ENCODE measurements at regions not wholly inside any gene's neighbourhood (a gene's known extent, or its start where the extent isn't known, plus 50 kb on each side); places are given as distances from the start of the nearest gene placed in this dataset.

GRCh38 chrX:36609616-36610585, 398.3 kb upstream of the FAM47C start:
- no peaks in the 10 kb centered on the region for H3K9me2 ChIP-seq (ENCODE audit: insufficient read depth)
- H3K4me1 ChIP-seq (ENCODE audit: insufficient read depth), result no peaks in the 10 kb centered on the region
- H3K79me2 ChIP-seq (ENCODE audit: insufficient read depth), result no peaks in the 10 kb centered on the region
- no peak for DNase-seq
- no peaks in the 10 kb centered on the region for H3K27me3 ChIP-seq (replicated peaks; ENCODE audit: insufficient read depth)
- H3K9ac ChIP-seq, result no peak overlapping the region
- WGBS, 2 experiments (ENCODE audit: low coverage in 1 of 2, low lambda C conversion rate in 2 of 2, missing lambda C conversion rate in 2 of 2), result 3 to 12% methylated on average over 4 of the region's 4 CpGs
- H3K27ac ChIP-seq, result no peak overlapping the region
- no peaks in the 10 kb centered on the region for H3K9me3 ChIP-seq (ENCODE audit: low read depth)
- H4K20me1 ChIP-seq (ENCODE audit: insufficient read depth), result no peaks in the 10 kb centered on the region
- H2AFZ ChIP-seq, result no peak overlapping the region
- H3K4me2 ChIP-seq (ENCODE audit: unreplicated experiment), result no peak overlapping the region
- H3K4me3 ChIP-seq, result no peak overlapping the region
- TF ChIP-seq EZH2phosphoT487 (IDR thresholded peaks at IDR 0.05; ENCODE audit: insufficient read depth, low read depth) (no peak), EZH2 (IDR thresholded peaks at IDR 0.05; ENCODE audit: insufficient read depth, poor library complexity, severe bottlenecking) (no peak)
- in situ Hi-C loops (cut with MboI), result no loop called here
- no peaks in the 10 kb centered on the region for H3K36me3 ChIP-seq (ENCODE audit: low read depth)
- H3F3A ChIP-seq (ENCODE audit: insufficient read depth), result no peaks in the 10 kb centered on the region

GRCh38 chrX:36626898-36627297, 381.3 kb upstream of the FAM47C start:
- TF ChIP-seq EZH2phosphoT487 (IDR thresholded peaks at IDR 0.05; ENCODE audit: insufficient read depth, low read depth) (no peak), EZH2 (IDR thresholded peaks at IDR 0.05; ENCODE audit: insufficient read depth, poor library complexity, severe bottlenecking) (no peak)
- Histone ChIP-seq H3K9ac (no peak overlapping the region), H3K9me2 (ENCODE audit: insufficient read depth) (no peaks in the 10 kb centered on the region), H4K20me1 (ENCODE audit: insufficient read depth) (no peaks in the 10 kb centered on the region), H3K4me3 (no peak overlapping the region), H3K9me3 (ENCODE audit: low read depth) (no peaks in the 10 kb centered on the region), H3K27ac (no peak overlapping the region), H3K4me2 (ENCODE audit: unreplicated experiment) (no peak overlapping the region), H3F3A (ENCODE audit: insufficient read depth) (no peaks in the 10 kb centered on the region), H3K36me3 (ENCODE audit: low read depth) (no peaks in the 10 kb centered on the region), H3K4me1 (ENCODE audit: insufficient read depth) (no peaks in the 10 kb centered on the region), H2AFZ (no peak overlapping the region), H3K79me2 (ENCODE audit: insufficient read depth) (no peaks in the 10 kb centered on the region), H3K27me3 (replicated peaks; ENCODE audit: insufficient read depth) (no peaks in the 10 kb centered on the region)
- no peak for DNase-seq
- in situ Hi-C loops (cut with MboI), result no loop called here
- whole genome bisulfite sequencing, 2 experiments (ENCODE audit: low coverage in 1 of 2, low lambda C conversion rate in 2 of 2, missing lambda C conversion rate in 2 of 2), result 14 to 18% methylated on average over 2 of the region's 2 CpGs

DNA sequence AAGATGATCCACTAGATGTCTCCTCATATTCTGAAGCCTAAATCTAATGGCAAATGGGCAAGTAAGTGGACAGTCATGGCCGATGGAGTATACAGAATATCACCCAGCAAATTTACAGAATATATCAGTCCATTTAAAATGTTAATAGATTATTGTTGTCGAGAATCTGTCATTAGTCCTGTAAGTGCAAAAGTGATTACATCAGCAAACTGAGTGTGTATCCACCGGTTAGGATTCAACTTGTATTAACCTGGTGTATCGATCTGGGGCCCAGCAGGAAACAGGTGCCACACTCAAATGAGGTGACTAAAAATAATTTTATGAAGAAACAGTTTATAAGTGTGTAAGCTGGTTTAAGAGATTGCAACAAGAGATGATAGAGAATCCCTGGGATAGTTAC, 367.9 kb upstream of the FAM47C start:
- H3K36me3 ChIP-seq (ENCODE audit: low read depth), result no peaks in the 10 kb centered on the region
- no peak overlapping the region for H3K9ac ChIP-seq
- no peaks in the 10 kb centered on the region for H3K4me1 ChIP-seq (ENCODE audit: insufficient read depth)
- WGBS, 2 experiments (ENCODE audit: low coverage in 1 of 2, low lambda C conversion rate in 2 of 2, missing lambda C conversion rate in 2 of 2), result 13 to 14% methylated on average over 4 of the region's 4 CpGs
- no peaks in the 10 kb centered on the region for H3K9me3 ChIP-seq (ENCODE audit: low read depth)
- H3K79me2 ChIP-seq (ENCODE audit: insufficient read depth), result no peaks in the 10 kb centered on the region
- H3K27ac ChIP-seq, result no peak overlapping the region
- H3K9me2 ChIP-seq (ENCODE audit: insufficient read depth), result no peaks in the 10 kb centered on the region
- no peaks in the 10 kb centered on the region for H3K27me3 ChIP-seq (replicated peaks; ENCODE audit: insufficient read depth)
- no peak overlapping the region for H2AFZ ChIP-seq
- H3K4me3 ChIP-seq, result no peak overlapping the region
- in situ Hi-C loops (cut with MboI), result no loop called here
- no peaks in the 10 kb centered on the region for H4K20me1 ChIP-seq (ENCODE audit: insufficient read depth)
- no peaks in the 10 kb centered on the region for H3F3A ChIP-seq (ENCODE audit: insufficient read depth)
- TF ChIP-seq EZH2 (IDR thresholded peaks at IDR 0.05; ENCODE audit: insufficient read depth, poor library complexity, severe bottlenecking), result no peak
- no peak for TF ChIP-seq EZH2phosphoT487 (IDR thresholded peaks at IDR 0.05; ENCODE audit: insufficient read depth, low read depth)
- H3K4me2 ChIP-seq (ENCODE audit: unreplicated experiment), result no peak overlapping the region
- no peak for DNase-seq

DNA sequence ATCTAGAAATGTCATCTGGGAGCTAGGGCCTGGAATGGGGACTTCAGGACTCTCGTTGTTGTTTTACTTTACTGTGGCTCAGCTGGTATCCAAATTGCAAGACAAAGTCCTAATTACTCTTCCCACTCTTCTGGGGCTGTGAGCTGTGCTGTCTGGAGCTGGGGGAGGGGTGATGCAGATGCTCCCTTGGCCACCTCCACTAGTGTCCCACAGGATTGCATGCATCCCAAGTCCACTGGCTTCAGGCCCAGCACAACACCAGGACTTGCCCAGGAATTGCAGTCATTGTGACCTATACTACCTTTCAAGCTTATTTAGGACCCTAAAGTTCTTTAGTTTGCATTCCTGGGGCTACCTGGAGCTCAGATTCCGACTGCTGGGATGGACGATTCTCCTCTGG, 366.1 kb upstream of the FAM47C start:
- Histone ChIP-seq H4K20me1 (ENCODE audit: insufficient read depth) (no peaks in the 10 kb centered on the region), H3K4me3 (no peak overlapping the region), H3K27ac (no peak overlapping the region), H2AFZ (no peak overlapping the region), H3K36me3 (ENCODE audit: low read depth) (no peaks in the 10 kb centered on the region), H3K9me2 (ENCODE audit: insufficient read depth) (no peaks in the 10 kb centered on the region), H3K27me3 (replicated peaks; ENCODE audit: insufficient read depth) (no peaks in the 10 kb centered on the region), H3K4me1 (ENCODE audit: insufficient read depth) (no peaks in the 10 kb centered on the region), H3K4me2 (ENCODE audit: unreplicated experiment) (no peak overlapping the region), H3F3A (ENCODE audit: insufficient read depth) (no peaks in the 10 kb centered on the region), H3K9ac (no peak overlapping the region), H3K79me2 (ENCODE audit: insufficient read depth) (no peaks in the 10 kb centered on the region), H3K9me3 (ENCODE audit: low read depth) (no peaks in the 10 kb centered on the region)
- TF ChIP-seq EZH2phosphoT487 (IDR thresholded peaks at IDR 0.05; ENCODE audit: insufficient read depth, low read depth), result no peak
- TF ChIP-seq EZH2 (IDR thresholded peaks at IDR 0.05; ENCODE audit: insufficient read depth, poor library complexity, severe bottlenecking), result no peak
- 6 to 17% methylated on average over 3 of the region's 3 CpGs for WGBS, 2 experiments (ENCODE audit: low coverage in 1 of 2, low lambda C conversion rate in 2 of 2, missing lambda C conversion rate in 2 of 2)
- no peak for DNase-seq
- in situ Hi-C loops (cut with MboI), result no loop called here

Measured in GM23248 (cell line).